Activated naive CD8-positive, alpha-beta T cell (primary cell): ENCODE measurements at regions not wholly inside any gene's neighbourhood (a gene's known extent, or its start where the extent isn't known, plus 50 kb on each side); places are given as distances from the start of the nearest gene placed in this dataset.

Source experiments
- H3K27ac Mint-ChIP-seq: one replicate; pipeline ENCODE4 v1.8.0; 2021; ENCODE audit warnings: mixed read lengths
- H3K27me3 Mint-ChIP-seq: one replicate; pipeline ENCODE4 v1.8.0; 2021; ENCODE audit warnings: mixed read lengths
- H3K36me3 Mint-ChIP-seq: one replicate; pipeline ENCODE4 v1.8.0; 2021; ENCODE audit warnings: mixed read lengths
- H3K4me1 Mint-ChIP-seq: one replicate; pipeline ENCODE4 v1.8.0; 2021; ENCODE audit warnings: low read depth, mixed read lengths
- H3K4me3 Mint-ChIP-seq: one replicate; pipeline ENCODE4 v1.8.0; 2021; ENCODE audit warnings: mild to moderate bottlenecking, mixed read lengths
- H3K9me3 Mint-ChIP-seq: one replicate; pipeline ENCODE4 v1.8.0; 2021; ENCODE audit warnings: low read depth, mixed read lengths

DNA sequence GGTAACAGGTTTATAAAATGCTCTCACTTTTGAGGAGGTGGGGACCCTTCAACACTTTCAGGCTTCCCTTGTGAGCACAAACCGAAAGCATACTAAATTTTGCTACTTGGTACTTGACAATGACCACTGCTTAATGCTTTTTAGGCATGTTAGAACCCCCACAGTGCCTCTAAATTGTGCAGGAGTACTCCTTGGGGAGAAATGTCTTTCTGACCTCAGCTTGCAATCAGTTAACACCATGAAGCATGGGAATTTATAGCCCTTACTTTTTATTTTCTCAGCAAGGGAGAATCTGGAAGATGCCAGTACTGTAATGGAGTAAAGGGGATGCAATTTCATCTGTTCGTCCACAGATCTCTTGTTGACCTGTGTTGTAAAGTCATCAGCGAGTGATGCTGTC lies 308.9 kb upstream of the TBC1D5 start:
- Mint-ChIP-seq H3K27ac (no peak overlapping the region), H3K9me3 (peaks cover 8% of the 10 kb centered on the region), H3K4me3 (no peak overlapping the region), H3K36me3 (peaks cover 4% of the 10 kb centered on the region), H3K4me1 (no peaks in the 10 kb centered on the region), H3K27me3 (no peaks in the 10 kb centered on the region)

DNA sequence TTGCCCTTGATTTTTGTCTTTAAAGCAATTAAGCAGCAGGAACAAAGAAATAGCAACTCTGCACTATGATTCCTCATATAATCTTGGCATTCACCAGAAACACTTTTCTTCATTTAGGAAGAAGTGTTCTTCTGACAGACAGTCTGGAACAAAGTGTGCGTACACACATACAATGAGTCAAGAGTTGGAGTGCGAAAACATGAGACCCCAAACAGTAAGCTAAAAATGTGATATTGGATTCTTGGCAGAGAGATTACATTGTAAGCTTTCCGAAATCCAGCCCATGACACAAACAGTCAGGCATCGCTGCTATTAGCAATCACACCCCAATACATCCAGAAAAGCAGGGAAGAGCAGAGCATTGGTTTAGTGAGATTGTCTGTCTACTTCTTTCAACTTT lies 306.7 kb upstream of the TBC1D5 start:
- Mint-ChIP-seq H3K4me1 (no peaks in the 10 kb centered on the region), H3K4me3 (no peak overlapping the region), H3K27ac (no peak overlapping the region), H3K27me3 (no peaks in the 10 kb centered on the region), H3K36me3 (no peaks in the 10 kb centered on the region), H3K9me3 (no peaks in the 10 kb centered on the region)

DNA sequence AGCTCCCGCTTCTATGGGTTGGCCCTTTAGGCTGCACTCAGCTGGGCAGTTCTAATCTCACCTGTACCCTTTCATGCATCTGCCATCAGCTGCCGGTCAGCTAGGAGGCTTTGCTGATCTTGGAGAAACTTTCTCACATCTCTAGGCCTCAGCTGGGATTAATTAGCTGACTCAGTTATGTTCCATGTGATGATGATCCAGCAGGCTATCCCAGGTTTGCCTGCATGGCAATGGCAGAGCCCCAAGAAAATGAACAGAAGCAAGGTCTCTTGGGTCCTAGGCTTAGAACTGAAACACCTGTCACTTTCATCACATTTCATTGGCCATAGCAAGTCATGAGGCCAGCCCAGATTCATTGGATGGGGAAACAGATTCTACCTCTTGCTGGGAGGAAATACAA lies 304.6 kb upstream of the TBC1D5 start:
- Mint-ChIP-seq H3K27ac (no peak overlapping the region), H3K27me3 (no peaks in the 10 kb centered on the region), H3K36me3 (no peaks in the 10 kb centered on the region), H3K9me3 (no peaks in the 10 kb centered on the region), H3K4me1 (no peaks in the 10 kb centered on the region), H3K4me3 (no peak overlapping the region)

DNA sequence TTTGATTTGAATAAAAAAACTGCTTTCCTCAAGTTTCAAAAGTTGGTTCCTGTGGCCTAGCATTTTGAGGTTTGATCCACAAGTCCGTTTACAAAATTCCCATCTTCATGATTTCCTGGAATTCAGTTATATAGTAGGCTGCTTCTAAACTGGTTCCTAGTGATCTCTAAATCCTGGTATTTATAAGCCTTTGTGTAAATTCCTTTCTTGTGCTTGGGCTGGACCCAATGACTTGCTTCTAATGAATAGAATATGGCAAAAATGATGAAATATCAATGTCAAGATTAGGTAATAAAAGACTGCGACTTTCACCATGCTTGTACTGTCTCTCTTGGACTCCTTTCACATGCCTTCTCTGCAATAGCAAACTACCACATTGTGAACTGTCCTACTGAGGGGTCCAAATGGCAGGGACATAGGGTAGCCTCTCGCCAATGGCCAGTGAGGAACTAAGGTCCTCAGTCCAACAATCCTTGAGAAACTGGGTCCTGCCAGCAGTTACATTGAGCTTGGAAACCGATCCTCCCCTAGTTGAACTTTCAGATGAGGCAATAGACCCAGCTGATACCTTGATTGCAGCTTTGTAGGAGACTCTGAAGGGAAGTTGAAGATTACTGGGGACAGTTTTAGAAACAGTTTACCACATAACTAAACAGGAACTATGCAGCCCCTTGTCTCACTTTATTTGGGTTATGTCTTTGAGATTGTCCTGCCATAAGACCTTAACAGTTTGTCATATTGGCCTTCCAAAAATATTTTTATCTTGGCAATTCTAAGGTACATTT lies 303.9 kb upstream of the TBC1D5 start:
- H3K4me3 Mint-ChIP-seq = no peak overlapping the region
- H3K9me3 Mint-ChIP-seq = no peaks in the 10 kb centered on the region
- no peaks in the 10 kb centered on the region for H3K27me3 Mint-ChIP-seq
- H3K36me3 Mint-ChIP-seq = no peaks in the 10 kb centered on the region
- no peak overlapping the region for H3K27ac Mint-ChIP-seq
- H3K4me1 Mint-ChIP-seq = no peaks in the 10 kb centered on the region

DNA sequence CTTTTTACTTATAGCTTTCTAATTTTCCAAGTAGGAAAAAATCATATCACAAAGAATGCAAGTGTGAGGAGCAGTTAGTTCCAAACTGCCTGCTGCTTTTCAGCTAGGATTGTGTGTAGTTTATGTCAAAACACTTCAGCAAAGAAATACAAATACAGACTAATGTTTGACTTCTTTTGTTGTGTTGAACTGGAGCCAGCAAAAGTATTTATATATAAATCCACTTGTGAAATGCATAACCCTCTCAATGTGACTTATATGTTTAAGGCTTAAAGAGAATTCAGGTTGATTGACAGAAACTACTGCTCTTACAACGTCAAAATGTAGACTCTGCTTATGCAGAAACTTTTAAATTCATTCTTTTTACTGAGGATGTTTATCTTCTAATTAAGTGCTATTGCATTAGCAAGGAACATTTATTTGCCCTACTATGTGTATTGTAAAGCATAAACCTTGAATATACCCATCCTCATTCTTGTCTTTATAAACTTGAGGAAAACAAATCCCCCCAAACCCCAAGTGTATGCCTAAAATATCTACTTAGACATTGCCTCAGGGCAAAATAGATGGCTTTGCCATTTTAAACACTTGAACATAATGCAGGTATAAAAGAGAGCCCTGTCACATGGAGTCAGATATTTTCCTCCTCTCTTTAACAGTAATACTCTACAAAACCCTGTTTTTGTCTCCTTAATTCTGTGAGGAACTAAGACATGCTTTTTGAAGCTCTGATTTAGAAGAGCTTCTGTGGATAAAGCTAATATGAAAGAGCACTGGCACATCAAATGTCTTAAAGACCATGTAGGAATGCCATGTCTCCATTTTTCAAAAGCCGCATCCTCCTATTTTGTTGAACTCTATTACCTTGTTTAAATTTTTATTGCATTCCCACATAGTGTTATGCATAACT lies 302.8 kb upstream of the TBC1D5 start:
- Mint-ChIP-seq H3K36me3 (no peaks in the 10 kb centered on the region), H3K9me3 (no peaks in the 10 kb centered on the region), H3K4me3 (no peak overlapping the region), H3K4me1 (no peaks in the 10 kb centered on the region), H3K27ac (no peak overlapping the region), H3K27me3 (peaks cover 2% of the 10 kb centered on the region)

DNA sequence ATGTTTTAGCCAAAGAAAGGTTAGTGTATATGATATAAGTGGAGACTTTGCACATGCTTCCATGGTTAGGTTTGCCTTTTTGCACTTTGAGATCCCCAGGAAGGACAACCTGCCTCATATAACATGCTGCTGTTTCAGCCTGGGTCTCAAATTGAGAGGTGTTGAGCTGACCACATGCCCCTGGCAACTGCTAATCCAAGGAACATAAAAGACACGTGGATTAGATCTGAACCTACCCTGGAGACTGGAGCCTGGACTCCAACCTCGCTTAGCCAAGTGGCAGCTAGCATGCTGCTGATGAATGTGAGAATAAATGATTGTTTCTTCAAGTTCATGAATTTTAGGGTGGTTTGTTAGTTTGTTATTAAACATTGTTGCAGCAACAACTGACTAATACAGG lies 301.8 kb upstream of the TBC1D5 start:
- Mint-ChIP-seq H3K9me3 (no peaks in the 10 kb centered on the region), H3K4me1 (no peaks in the 10 kb centered on the region), H3K27ac (no peak overlapping the region), H3K4me3 (no peak overlapping the region), H3K27me3 (peaks cover 2% of the 10 kb centered on the region), H3K36me3 (no peaks in the 10 kb centered on the region)

DNA sequence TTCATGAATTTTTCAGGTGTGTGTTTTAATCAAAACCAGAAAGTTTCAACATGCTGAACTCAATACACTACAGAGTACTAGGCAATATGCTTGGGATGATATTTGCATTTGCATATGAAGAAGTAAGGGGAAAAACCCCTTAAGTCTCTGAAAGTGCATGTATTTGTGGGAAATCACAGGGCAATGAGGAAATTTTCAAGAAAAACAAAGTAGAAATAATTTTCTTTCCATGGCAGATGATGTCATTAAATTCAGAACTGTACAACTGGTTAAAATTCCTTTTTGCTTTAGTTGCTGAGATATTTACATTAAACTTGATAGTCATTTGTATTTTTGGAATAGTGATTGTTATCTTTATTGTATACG lies 294.0 kb upstream of the TBC1D5 start:
- H3K9me3 Mint-ChIP-seq = no peaks in the 10 kb centered on the region
- H3K4me3 Mint-ChIP-seq = no peak overlapping the region
- no peaks in the 10 kb centered on the region for H3K36me3 Mint-ChIP-seq
- no peak overlapping the region for H3K27ac Mint-ChIP-seq
- peaks cover 2% of the 10 kb centered on the region for H3K27me3 Mint-ChIP-seq
- H3K4me1 Mint-ChIP-seq = no peaks in the 10 kb centered on the region

DNA sequence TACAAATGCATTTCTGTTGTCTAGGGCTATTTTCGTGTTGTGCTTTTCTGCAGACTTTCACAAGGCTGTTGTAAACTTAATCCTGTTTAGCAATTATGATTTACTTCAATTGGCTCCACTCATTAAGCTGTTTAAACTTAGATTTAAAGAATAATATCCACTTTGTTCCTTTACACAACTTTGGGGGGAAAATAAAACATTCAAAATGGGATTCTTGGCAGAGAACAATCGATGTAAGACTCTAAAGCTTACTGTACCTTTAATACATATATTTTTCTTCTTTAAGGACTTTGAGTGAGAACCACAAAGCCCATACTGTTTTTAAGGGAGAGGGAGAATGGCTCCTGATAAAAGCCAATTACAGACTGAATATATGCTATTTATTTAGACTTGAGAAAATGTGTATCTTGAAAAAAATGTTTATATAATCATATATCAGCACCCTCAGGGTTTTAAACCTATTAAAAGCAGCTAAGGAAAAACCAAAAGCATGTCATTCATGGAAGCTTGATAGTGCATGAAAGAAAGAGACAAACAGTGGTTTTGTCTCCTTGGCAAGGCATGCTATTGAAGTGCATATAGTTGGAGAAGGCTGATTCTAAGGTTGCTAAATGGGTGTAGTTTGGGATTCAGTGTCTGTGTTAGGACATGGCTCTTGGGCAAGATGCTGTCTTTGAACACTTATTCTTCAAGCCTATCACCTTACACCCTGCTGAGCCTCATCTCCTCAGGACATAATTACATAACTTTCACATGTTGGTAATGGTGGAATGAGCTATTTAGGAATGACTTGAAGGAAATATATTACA lies 293.4 kb upstream of the TBC1D5 start:
- Mint-ChIP-seq H3K9me3 (no peaks in the 10 kb centered on the region), H3K27ac (no peak overlapping the region), H3K4me3 (no peak overlapping the region), H3K4me1 (no peaks in the 10 kb centered on the region), H3K36me3 (no peaks in the 10 kb centered on the region), H3K27me3 (peaks cover under 1% of the 10 kb centered on the region)

DNA sequence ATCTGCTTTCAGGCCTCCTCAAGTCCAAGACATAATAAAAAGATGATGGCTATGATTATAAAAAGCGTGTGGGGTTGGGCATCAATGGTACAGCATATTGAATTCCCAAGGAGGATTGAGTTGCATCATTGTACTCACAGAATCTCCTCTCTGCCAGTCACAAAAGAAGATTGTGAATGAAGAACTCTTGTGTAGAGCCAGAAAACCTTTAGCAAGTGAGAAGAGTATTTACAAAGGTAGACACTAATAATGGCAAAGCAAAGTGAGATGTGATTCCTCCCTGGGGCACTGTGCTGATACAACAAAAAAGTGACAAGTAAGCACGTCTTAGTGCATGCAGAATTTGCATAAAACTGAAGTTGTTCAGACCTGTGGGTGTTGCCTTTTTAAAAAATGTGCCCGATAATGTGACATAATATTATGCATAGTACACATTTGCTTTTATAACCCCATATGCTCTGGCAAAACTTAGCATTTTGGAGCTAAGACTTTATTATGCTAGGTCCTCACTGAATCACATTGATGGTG lies 291.2 kb upstream of the TBC1D5 start:
- Mint-ChIP-seq H3K4me1 (no peaks in the 10 kb centered on the region), H3K27me3 (peaks cover 1% of the 10 kb centered on the region), H3K9me3 (no peaks in the 10 kb centered on the region), H3K27ac (no peak overlapping the region), H3K36me3 (no peaks in the 10 kb centered on the region), H3K4me3 (no peak overlapping the region)

DNA sequence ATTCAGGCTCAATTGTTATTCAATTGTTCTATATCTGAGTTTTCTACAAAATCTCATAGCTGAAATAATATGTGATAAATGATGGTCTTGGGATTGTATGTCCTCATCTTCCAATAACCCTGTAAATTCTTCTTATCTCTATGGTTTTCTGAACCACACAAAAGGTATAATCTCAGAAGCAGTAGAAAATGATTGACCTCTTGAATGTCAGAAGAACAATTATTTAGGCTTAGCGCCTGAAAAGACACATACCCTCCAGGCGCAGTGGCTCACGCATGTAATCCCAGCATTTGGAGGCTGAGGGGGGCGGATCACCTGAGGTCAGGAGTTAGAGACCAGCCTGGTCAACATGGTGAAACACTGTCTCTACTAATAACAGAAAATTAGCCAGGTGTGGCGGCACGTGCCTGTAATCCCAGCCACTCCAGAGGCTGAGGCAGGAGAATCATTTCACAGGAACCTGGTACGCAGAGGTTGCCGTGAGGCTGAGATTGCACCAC lies 288.0 kb upstream of the TBC1D5 start:
- H3K36me3 Mint-ChIP-seq = peaks cover 2% of the 10 kb centered on the region
- H3K27ac Mint-ChIP-seq = no peak overlapping the region
- H3K4me3 Mint-ChIP-seq = no peak overlapping the region
- H3K4me1 Mint-ChIP-seq = no peaks in the 10 kb centered on the region
- peaks cover 6% of the 10 kb centered on the region for H3K27me3 Mint-ChIP-seq
- H3K9me3 Mint-ChIP-seq = no peaks in the 10 kb centered on the region

DNA sequence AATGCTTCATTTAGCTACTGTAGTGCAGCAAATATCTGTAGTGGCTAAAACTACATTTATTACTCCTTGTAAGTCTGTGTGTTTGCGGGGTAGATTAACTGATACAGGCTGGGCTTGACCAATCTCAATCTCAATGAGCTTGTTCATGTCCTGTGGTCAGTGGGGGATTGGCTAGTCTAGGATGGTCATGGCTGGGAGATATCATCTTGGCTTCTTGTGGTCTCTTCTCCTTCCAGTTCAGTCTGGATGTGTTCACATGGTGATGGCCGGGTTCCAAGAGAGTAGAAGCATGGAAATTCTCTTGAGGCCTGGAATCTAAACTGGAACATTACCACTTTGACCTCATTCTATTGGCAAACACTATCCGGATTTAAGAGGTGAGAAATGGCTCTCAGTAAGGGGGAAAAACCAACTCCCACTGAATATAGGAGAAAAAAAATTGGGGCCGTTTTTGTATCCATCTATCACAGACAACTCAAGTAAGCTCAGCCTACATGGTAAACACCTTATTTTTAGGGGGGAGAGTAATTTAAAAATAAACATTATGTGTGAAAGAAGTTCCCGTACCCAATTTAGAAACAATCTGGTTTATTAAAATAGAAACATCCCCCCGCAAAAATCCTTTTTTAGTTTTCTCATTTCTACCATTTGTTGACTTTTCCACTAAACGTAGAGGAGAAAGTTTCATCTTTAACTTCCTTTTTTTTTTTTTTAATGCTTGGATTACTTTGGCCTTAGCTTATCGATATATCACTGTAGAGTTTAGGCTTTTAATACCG lies 284.9 kb upstream of the TBC1D5 start:
- H3K27ac Mint-ChIP-seq = no peak overlapping the region
- no peaks in the 10 kb centered on the region for H3K9me3 Mint-ChIP-seq
- no peaks in the 10 kb centered on the region for H3K4me1 Mint-ChIP-seq
- H3K36me3 Mint-ChIP-seq = peaks cover 2% of the 10 kb centered on the region
- no peak overlapping the region for H3K4me3 Mint-ChIP-seq
- H3K27me3 Mint-ChIP-seq = peaks cover 11% of the 10 kb centered on the region

DNA sequence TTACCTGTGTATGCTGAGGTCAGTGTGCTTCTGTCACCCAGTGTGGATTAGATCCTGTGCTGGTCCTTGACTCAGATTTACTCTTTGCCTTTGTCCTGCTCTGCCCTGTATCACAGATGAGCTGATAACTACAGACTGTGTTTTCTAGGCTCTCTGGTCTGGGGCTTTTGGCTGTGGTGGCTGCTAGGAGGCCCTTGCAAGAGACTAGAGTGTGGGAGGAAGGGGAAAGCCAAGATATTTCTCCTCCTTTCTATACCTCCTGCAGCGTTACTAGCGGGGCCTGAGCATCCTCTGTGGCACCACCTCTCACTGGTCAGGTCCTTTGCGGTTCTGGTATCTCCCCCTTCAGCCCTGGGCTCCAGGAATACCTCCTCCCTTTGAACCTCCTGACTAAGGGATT lies 282.3 kb upstream of the TBC1D5 start:
- Mint-ChIP-seq H3K27me3 (peaks cover 11% of the 10 kb centered on the region), H3K4me3 (no peak overlapping the region), H3K9me3 (no peaks in the 10 kb centered on the region), H3K36me3 (peaks cover 2% of the 10 kb centered on the region), H3K4me1 (no peaks in the 10 kb centered on the region), H3K27ac (no peak overlapping the region)

DNA sequence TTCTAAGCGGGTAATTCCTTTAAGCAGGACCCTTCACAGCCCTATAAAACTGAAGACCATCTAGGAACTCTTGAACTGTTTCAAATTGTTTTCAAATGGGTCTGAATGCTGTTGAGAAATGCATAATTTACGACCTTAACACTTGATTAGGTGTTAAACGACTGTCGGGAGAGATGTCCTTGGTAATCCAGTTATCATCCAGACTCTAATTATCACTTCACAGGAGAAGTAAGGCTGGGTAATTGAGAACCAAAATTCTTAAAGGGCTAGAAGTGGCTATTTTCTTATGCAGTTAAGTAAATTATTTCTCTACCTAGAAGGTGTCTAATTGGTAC lies 276.7 kb upstream of the TBC1D5 start:
- peaks cover 8% of the 10 kb centered on the region for H3K27me3 Mint-ChIP-seq
- H3K4me1 Mint-ChIP-seq = peaks cover 12% of the 10 kb centered on the region
- H3K9me3 Mint-ChIP-seq = no peaks in the 10 kb centered on the region
- no peak overlapping the region for H3K4me3 Mint-ChIP-seq
- H3K36me3 Mint-ChIP-seq = no peaks in the 10 kb centered on the region
- H3K27ac Mint-ChIP-seq = no peak overlapping the region

DNA sequence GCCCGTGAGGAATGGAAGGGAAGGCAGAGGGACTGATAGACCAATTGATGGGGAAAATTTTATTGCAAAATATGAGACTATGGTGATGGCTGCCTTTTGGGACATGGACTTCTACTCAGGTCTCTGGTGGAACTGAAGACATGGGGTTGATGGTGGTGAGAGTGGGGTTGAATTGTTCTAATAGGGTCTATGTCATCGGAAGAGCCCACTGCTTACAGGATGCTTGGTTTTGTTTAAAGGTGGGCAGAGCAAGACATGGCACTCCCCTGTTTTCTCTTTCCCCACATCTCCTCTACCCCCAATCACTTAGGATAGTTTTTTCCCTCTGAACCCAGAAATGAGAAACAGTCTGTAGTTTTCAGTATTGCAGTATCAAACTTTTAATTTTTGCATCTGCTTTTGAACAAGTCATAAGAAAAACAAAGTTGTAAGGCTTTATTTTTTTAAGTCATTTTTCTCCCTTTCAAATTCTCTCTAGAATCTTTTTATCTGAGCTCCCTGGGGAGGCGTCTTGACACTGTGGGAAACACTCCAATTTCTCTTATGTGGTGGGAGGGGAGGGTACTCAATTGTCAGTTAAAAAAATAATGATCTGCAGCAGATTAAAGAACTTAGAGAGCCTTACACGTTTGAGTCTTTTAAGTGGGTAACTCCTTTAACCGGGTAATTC lies 276.2 kb upstream of the TBC1D5 start:
- H3K36me3 Mint-ChIP-seq = no peaks in the 10 kb centered on the region
- peaks cover 12% of the 10 kb centered on the region for H3K4me1 Mint-ChIP-seq
- H3K9me3 Mint-ChIP-seq = no peaks in the 10 kb centered on the region
- H3K4me3 Mint-ChIP-seq = no peak overlapping the region
- H3K27me3 Mint-ChIP-seq = peaks cover 4% of the 10 kb centered on the region
- H3K27ac Mint-ChIP-seq = no peak overlapping the region
